ENCODE measurements at regions not wholly inside any gene's neighbourhood (a gene's known extent, or its start where the extent isn't known, plus 50 kb on each side); places are given as distances from the start of the nearest gene placed in this dataset.

DNA sequence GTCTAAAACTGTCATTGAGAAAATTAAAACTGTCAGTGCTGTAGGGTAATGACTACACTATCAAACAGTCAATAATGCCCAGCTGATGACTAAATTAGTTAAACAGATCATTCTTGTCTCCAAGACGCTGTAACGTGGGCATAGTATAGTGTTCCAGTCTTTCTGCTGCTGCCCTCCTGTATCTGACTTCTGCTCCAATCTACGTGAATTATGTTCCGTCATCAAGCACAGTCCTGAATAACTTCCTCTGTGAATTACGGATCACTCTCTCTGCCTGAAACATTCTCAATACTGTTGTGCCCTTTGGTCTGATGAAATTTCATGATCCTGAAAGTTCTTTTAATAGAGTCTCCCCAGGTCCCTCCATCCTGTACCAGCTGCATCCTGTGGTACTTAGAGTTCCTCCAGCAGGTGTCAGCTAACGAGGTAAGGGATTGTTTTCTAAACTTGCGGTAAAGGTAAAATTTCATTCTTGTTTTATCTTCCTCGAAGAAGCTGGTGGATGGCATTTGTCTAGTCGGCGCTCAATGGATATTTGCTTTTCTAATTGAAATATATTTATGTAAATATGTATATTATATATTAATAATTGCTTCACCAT, 393.5 kb upstream of the ADARB2 start:
- Histone ChIP-seq H3K27ac (ENCODE audit: insufficient read depth, low read depth, low read length, poor library complexity, severe bottlenecking) (no peak overlapping the region), H3K4me3 (ENCODE audit: insufficient read depth, low read depth, low read length) (no peak overlapping the region), H3K4me1 (ENCODE audit: control insufficient read depth, insufficient read depth, low read length) (no peaks in the 10 kb centered on the region), H3K9me3 (ENCODE audit: control insufficient read depth, low read length) (no peaks in the 10 kb centered on the region), H3K36me3 (ENCODE audit: control insufficient read depth, insufficient read depth, low read length) (no peaks in the 10 kb centered on the region), H3K27me3 (ENCODE audit: control insufficient read depth, insufficient read depth, low read length, poor library complexity, severe bottlenecking) (no peaks in the 10 kb centered on the region)
- WGBS, 2 experiments = 94% methylated on average over 7 to 8 of the region's 10 CpGs

DNA sequence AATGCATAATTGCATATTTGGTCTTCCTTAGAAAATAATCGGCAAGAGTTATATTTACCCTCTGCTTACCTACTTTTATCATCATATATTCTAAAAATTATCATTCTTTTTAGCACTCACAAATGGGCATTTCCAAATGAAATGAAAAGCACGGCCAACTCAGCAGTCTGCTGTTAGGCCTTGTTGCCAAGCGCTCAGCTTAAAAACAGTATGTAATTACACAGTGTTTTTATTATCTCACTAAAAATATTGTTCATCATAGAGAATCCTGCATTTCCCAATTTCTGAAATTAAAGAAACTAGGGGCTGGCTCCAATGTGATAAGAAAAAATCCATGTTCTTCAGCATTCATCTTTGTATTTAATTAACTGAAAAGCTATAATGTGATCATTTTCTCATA, 391.7 kb upstream of the ADARB2 start:
- Histone ChIP-seq H3K4me3 (ENCODE audit: insufficient read depth, low read depth, low read length) (no peak overlapping the region), H3K4me1 (ENCODE audit: control insufficient read depth, insufficient read depth, low read length) (no peaks in the 10 kb centered on the region), H3K27me3 (ENCODE audit: control insufficient read depth, insufficient read depth, low read length, poor library complexity, severe bottlenecking) (no peaks in the 10 kb centered on the region), H3K27ac (ENCODE audit: insufficient read depth, low read depth, low read length, poor library complexity, severe bottlenecking) (no peak overlapping the region), H3K9me3 (ENCODE audit: control insufficient read depth, low read length) (no peaks in the 10 kb centered on the region), H3K36me3 (ENCODE audit: control insufficient read depth, insufficient read depth, low read length) (no peaks in the 10 kb centered on the region)
- 89 to 93% methylated on average over 3 of the region's 3 CpGs for WGBS, 2 experiments

- Histone ChIP-seq H3K4me1 (ENCODE audit: control insufficient read depth, insufficient read depth, low read length) (no peaks in the 10 kb centered on the region), H3K9me3 (ENCODE audit: control insufficient read depth, low read length) (no peaks in the 10 kb centered on the region), H3K27me3 (ENCODE audit: control insufficient read depth, insufficient read depth, low read length, poor library complexity, severe bottlenecking) (no peaks in the 10 kb centered on the region), H3K36me3 (ENCODE audit: control insufficient read depth, insufficient read depth, low read length) (no peaks in the 10 kb centered on the region), H3K27ac (ENCODE audit: insufficient read depth, low read depth, low read length, poor library complexity, severe bottlenecking) (no peak overlapping the region), H3K4me3 (ENCODE audit: insufficient read depth, low read depth, low read length) (no peak overlapping the region)
- 94 to 95% methylated on average over 11 of the region's 11 CpGs for WGBS, 2 experiments
These were observed 386.8 kb upstream of the ADARB2 start for GRCh38 chr10:2124135-2124534.

DNA sequence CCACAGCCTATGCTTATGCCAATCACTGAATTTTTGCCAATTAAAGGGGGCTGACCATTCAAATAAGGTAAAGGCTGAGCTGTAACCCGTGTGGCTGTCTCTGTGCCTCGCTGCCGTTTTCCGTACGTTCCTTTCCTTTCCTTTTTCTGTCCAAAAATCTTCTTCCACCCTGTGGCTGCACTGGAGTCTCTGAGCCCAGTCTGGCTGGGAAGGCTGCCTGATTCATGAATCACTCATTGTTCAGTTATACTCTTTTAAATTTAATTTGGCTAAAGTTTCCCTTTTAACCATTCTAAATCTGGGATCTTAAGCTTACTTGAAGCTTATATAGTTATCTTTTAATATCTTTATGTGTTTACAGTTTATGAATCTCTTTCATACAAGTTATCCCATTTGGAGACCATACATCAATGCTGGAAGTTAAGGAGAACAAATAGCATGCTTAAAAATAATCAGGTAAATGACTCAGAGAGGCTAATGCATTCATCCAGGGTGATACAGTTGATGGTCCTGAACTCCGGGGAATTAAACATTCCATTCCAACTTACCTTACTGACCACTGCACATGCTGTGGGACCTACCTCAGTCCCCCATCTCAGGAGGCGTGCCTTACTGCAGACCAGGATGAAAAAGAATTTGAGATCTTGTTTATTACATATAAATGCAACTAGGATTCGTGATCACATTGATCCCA, 385.3 kb upstream of the ADARB2 start:
- Histone ChIP-seq H3K27me3 (ENCODE audit: control insufficient read depth, insufficient read depth, low read length, poor library complexity, severe bottlenecking) (no peaks in the 10 kb centered on the region), H3K4me1 (ENCODE audit: control insufficient read depth, insufficient read depth, low read length) (no peaks in the 10 kb centered on the region), H3K9me3 (ENCODE audit: control insufficient read depth, low read length) (no peaks in the 10 kb centered on the region), H3K4me3 (ENCODE audit: insufficient read depth, low read depth, low read length) (no peak overlapping the region), H3K27ac (ENCODE audit: insufficient read depth, low read depth, low read length, poor library complexity, severe bottlenecking) (no peak overlapping the region), H3K36me3 (ENCODE audit: control insufficient read depth, insufficient read depth, low read length) (no peaks in the 10 kb centered on the region)
- WGBS, 2 experiments = 88 to 90% methylated on average over 8 of the region's 8 CpGs

DNA sequence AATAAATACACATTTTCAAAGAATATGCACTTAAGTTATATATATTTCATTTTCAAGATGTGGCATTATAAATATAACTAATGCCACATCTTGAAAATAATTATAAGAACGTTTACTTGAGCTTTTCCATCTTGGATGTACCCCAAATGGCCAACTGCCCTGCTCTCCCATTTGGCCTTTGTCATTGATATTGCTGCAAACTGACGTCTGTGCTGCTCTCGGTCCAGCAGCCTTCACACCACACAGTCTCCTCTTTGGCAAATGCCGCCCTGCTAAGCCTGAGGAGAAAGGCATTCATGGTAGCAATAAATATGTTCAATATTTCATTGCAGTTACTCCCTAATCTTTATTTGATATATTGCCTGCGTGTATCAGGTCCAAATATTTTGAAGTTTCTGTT, 384.6 kb upstream of the ADARB2 start:
- Histone ChIP-seq H3K9me3 (ENCODE audit: control insufficient read depth, low read length) (no peaks in the 10 kb centered on the region), H3K36me3 (ENCODE audit: control insufficient read depth, insufficient read depth, low read length) (no peaks in the 10 kb centered on the region), H3K27ac (ENCODE audit: insufficient read depth, low read depth, low read length, poor library complexity, severe bottlenecking) (no peak overlapping the region), H3K4me3 (ENCODE audit: insufficient read depth, low read depth, low read length) (no peak overlapping the region), H3K4me1 (ENCODE audit: control insufficient read depth, insufficient read depth, low read length) (no peaks in the 10 kb centered on the region), H3K27me3 (ENCODE audit: control insufficient read depth, insufficient read depth, low read length, poor library complexity, severe bottlenecking) (no peaks in the 10 kb centered on the region)
- WGBS, 2 experiments = 58 to 80% methylated on average over 4 to 5 of the region's 5 CpGs

- Histone ChIP-seq H3K27me3 (ENCODE audit: control insufficient read depth, insufficient read depth, low read length, poor library complexity, severe bottlenecking) (no peaks in the 10 kb centered on the region), H3K4me3 (ENCODE audit: insufficient read depth, low read depth, low read length) (no peak overlapping the region), H3K27ac (ENCODE audit: insufficient read depth, low read depth, low read length, poor library complexity, severe bottlenecking) (no peak overlapping the region), H3K4me1 (ENCODE audit: control insufficient read depth, insufficient read depth, low read length) (no peaks in the 10 kb centered on the region), H3K36me3 (ENCODE audit: control insufficient read depth, insufficient read depth, low read length) (no peaks in the 10 kb centered on the region), H3K9me3 (ENCODE audit: control insufficient read depth, low read length) (no peaks in the 10 kb centered on the region)
- WGBS, 2 experiments = 91 to 92% methylated on average over 1 of the region's 1 CpG
These were observed 384.0 kb upstream of the ADARB2 start for GRCh38 chr10:2121315-2121714.

DNA sequence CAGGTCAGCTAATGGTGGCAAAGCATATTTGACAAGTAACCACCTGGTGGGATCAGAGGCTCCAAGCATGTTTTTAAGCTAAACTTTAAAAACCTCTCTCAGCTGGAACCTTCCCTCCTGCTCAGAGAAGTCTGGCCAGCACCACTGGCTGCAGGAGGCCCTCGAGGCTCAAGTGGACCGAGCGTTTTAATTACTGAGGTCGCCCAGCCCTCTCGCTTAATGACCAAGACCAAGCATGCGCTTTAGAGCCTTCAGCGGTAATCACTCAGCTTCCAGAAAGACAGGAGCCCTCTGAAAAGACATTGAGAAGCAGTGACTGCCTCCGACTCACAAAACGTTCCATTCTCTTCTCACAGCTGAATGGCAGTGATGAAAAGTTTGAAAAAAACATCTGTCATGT, 383.4 kb upstream of the ADARB2 start:
- H3K27ac ChIP-seq (ENCODE audit: insufficient read depth, low read depth, low read length, poor library complexity, severe bottlenecking) = no peak overlapping the region
- H3K27me3 ChIP-seq (ENCODE audit: control insufficient read depth, insufficient read depth, low read length, poor library complexity, severe bottlenecking) = no peaks in the 10 kb centered on the region
- no peak overlapping the region for H3K4me3 ChIP-seq (ENCODE audit: insufficient read depth, low read depth, low read length)
- no peaks in the 10 kb centered on the region for H3K9me3 ChIP-seq (ENCODE audit: control insufficient read depth, low read length)
- H3K36me3 ChIP-seq (ENCODE audit: control insufficient read depth, insufficient read depth, low read length) = no peaks in the 10 kb centered on the region
- no peaks in the 10 kb centered on the region for H3K4me1 ChIP-seq (ENCODE audit: control insufficient read depth, insufficient read depth, low read length)
- 49 to 50% methylated on average over 9 of the region's 9 CpGs for WGBS, 2 experiments

- WGBS, 2 experiments = 93 to 96% methylated on average over 6 of the region's 6 CpGs
- Histone ChIP-seq H3K9me3 (ENCODE audit: control insufficient read depth, low read length) (no peaks in the 10 kb centered on the region), H3K27ac (ENCODE audit: insufficient read depth, low read depth, low read length, poor library complexity, severe bottlenecking) (no peak overlapping the region), H3K36me3 (ENCODE audit: control insufficient read depth, insufficient read depth, low read length) (no peaks in the 10 kb centered on the region), H3K4me3 (ENCODE audit: insufficient read depth, low read depth, low read length) (no peak overlapping the region), H3K27me3 (ENCODE audit: control insufficient read depth, insufficient read depth, low read length, poor library complexity, severe bottlenecking) (no peaks in the 10 kb centered on the region), H3K4me1 (ENCODE audit: control insufficient read depth, insufficient read depth, low read length) (no peaks in the 10 kb centered on the region)
These were observed 382.0 kb upstream of the ADARB2 start for GRCh38 chr10:2119316-2119715.

- H3K9me3 ChIP-seq (ENCODE audit: control insufficient read depth, low read length) = no peaks in the 10 kb centered on the region
- no peaks in the 10 kb centered on the region for H3K4me1 ChIP-seq (ENCODE audit: control insufficient read depth, insufficient read depth, low read length)
- no peak overlapping the region for H3K27ac ChIP-seq (ENCODE audit: insufficient read depth, low read depth, low read length, poor library complexity, severe bottlenecking)
- no peak overlapping the region for H3K4me3 ChIP-seq (ENCODE audit: insufficient read depth, low read depth, low read length)
- 92 to 98% methylated on average over 3 of the region's 3 CpGs for WGBS, 2 experiments
- H3K27me3 ChIP-seq (ENCODE audit: control insufficient read depth, insufficient read depth, low read length, poor library complexity, severe bottlenecking) = no peaks in the 10 kb centered on the region
- no peaks in the 10 kb centered on the region for H3K36me3 ChIP-seq (ENCODE audit: control insufficient read depth, insufficient read depth, low read length)
These were observed 380.9 kb upstream of the ADARB2 start for GRCh38 chr10:2118201-2118600.

DNA sequence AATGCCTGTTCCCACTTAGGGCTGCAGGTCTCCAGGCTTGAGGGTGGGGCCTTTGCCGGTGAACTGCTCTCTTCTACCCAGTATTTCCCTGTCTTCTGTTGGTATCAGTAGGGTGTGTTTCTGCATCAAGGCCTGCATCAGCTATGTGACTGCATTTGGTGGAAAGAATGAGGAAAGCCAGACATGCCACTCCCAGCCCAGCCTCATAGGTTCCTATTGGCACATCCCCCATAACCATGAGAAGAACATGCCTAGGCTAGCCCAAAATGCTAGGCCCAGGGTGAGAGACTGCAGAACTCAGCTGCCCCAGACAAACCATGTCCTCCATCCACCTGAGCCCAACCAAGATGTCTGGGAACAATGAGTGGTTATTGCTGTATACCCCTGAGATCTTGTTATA, 380.3 kb upstream of the ADARB2 start:
- Histone ChIP-seq H3K9me3 (ENCODE audit: control insufficient read depth, low read length) (no peaks in the 10 kb centered on the region), H3K4me1 (ENCODE audit: control insufficient read depth, insufficient read depth, low read length) (no peaks in the 10 kb centered on the region), H3K4me3 (ENCODE audit: insufficient read depth, low read depth, low read length) (no peak overlapping the region), H3K27me3 (ENCODE audit: control insufficient read depth, insufficient read depth, low read length, poor library complexity, severe bottlenecking) (no peaks in the 10 kb centered on the region), H3K27ac (ENCODE audit: insufficient read depth, low read depth, low read length, poor library complexity, severe bottlenecking) (no peak overlapping the region), H3K36me3 (ENCODE audit: control insufficient read depth, insufficient read depth, low read length) (no peaks in the 10 kb centered on the region)
- WGBS, 2 experiments = 88 to 100% methylated on average over 1 of the region's 1 CpG

Measured in ectodermal cell (in vitro differentiated cells).